GM19025 (cell line): ENCODE measurements at regions not wholly inside any gene's neighbourhood (a gene's known extent, or its start where the extent isn't known, plus 50 kb on each side); places are given as distances from the start of the nearest gene placed in this dataset.

ENCODE experiments used
- ATAC-seq: cut with Tn5 transposase; IDR thresholded peaks from one replicate; pipeline ENCODE4 v1.9.1; 2021; ENCODE audit warnings: mild to moderate bottlenecking, low read depth, moderate library complexity; ENCODE audit not compliant: unreplicated experiment

GRCh38 chr2:216745453-216745852, 50.1 kb upstream of the IGFBP5 start:
- ATAC-seq, result no peak
